ENCODE measurements at regions not wholly inside any gene's neighbourhood (a gene's known extent, or its start where the extent isn't known, plus 50 kb on each side); places are given as distances from the start of the nearest gene placed in this dataset.

DNA sequence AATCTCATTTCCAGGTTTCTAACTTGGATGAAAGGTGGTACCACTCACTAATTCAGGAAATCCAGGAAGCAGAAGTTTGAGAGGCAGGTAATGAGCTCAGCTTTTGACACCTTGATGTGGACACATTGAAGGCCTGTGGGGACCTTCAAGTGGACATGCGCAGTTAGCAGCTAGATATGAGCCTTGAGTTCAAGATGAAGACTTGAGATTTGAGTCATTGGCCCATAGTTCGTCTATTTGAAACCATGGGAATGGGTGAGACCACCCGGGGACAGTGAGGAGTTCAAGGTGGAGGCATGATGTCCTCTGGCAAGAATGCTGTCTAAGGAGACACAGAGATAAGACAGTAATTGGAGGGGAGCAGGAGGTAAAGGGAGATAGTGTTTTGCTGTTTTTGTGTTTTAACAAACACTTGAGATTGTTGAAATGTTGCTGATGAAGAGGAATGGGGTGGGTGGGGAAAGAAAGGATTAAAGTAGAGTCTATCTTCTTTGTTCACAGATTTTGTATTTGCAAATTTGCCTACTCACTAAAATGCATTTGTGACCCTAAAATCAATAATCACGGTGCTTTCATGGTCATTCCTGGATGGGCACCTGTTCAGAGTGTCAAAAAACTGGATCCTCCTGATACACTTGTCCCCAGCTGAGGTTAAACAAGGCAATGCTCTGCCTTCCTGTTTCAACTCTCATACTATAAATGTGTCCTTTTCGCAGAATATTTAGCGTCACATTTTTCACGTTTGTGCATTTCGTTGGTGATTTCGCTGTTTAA lies 69.5 kb upstream of the PLXNC1 start:
- no peak overlapping the region for H3K27ac ChIP-seq

DNA sequence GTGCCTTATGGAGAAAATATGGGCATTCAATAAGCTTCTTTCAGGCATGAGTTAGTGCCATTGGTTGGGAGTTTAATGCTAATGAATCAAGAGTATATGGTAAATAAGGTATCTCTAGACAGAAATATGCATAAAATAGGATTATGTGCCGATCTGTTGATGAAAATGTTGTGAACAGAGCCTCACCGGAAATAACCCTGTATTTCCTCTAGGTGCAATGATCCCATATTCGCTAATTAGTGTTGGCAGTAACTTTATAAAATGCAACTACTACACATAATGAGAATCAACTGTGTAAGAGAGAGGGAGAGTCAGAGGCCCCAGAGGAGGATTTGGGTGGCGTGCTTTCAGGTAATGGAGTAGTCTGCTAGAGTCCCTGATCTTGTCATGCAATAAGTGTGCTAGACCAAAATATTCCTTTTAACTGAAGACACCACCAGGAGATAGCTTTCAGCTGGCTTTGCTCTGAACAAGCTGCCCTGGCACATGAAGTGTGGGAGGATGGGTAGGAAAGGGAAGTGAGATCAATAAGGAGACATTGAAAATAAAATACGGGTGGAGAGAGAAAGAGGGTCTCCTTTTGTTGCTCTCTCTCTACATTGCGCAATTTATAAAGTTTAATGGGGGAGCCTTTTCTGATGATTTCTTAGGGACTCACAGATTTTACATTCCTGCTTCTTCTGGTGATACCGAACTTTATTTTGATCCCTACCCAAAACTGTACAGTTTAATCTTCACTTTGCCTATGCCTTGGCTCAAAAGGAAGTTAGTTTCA lies 68.6 kb upstream of the PLXNC1 start:
- no peak overlapping the region for H3K27ac ChIP-seq
- no peak for TF ChIP-seq CTCF (conservative IDR thresholded peaks at IDR 0.05)

More for the DNA sequence above, 69.5 kb upstream of the PLXNC1 start:
- no peak for TF ChIP-seq CTCF (conservative IDR thresholded peaks at IDR 0.05)

DNA sequence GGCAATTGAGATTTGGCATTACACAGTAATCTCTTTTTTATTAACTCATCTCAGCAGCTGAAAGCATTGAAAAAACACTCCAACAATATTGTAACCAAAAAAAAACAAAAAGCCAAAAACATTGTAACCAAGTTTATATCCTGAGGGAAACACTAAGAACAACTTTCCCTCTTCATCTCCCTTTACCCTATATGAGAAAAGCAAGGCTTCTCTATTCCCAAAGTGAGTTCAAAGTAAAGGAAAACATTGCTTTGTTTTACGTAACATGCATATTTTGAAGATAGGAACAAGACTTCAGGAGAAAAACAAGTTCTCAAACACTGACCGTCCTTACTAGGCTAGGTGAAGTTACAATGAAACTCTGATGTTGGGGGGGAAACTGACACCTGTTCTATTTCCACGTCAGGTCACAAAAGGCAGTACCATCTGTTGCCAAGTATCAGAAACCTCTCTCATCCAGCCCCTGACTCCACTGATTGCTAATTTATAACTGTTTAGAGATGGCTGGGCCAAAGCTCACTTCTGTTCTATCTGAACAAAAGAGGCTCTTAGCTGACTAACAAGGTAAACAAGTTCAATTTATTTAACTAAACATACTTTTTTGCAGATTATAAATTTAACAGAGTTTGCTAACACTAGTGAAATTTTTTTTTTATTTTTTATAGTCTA lies 67.9 kb upstream of the PLXNC1 start:
- TF ChIP-seq CTCF (conservative IDR thresholded peaks at IDR 0.05): no peak
- no peak overlapping the region for H3K27ac ChIP-seq

GRCh38 chr12:94082690-94083089 lies 65.7 kb upstream of the PLXNC1 start:
- no peak for TF ChIP-seq CTCF (conservative IDR thresholded peaks at IDR 0.05)

GRCh38 chr12:94089891-94090290 lies 58.5 kb upstream of the PLXNC1 start:
- no peak overlapping the region for H3K27ac ChIP-seq
- no peak for TF ChIP-seq CTCF (conservative IDR thresholded peaks at IDR 0.05)

More at GRCh38 chr12:94082690-94083089, 65.7 kb upstream of the PLXNC1 start:
- H3K27ac ChIP-seq: no peak overlapping the region

- TF ChIP-seq CTCF (conservative IDR thresholded peaks at IDR 0.05): no peak
- H3K27ac ChIP-seq: no peak overlapping the region
Observed at GRCh38 chr12:94091624-94092023, 56.8 kb upstream of the PLXNC1 start.
